ENCODE measurements at regions not wholly inside any gene's neighbourhood (a gene's known extent, or its start where the extent isn't known, plus 50 kb on each side); places are given as distances from the start of the nearest gene placed in this dataset.

DNA sequence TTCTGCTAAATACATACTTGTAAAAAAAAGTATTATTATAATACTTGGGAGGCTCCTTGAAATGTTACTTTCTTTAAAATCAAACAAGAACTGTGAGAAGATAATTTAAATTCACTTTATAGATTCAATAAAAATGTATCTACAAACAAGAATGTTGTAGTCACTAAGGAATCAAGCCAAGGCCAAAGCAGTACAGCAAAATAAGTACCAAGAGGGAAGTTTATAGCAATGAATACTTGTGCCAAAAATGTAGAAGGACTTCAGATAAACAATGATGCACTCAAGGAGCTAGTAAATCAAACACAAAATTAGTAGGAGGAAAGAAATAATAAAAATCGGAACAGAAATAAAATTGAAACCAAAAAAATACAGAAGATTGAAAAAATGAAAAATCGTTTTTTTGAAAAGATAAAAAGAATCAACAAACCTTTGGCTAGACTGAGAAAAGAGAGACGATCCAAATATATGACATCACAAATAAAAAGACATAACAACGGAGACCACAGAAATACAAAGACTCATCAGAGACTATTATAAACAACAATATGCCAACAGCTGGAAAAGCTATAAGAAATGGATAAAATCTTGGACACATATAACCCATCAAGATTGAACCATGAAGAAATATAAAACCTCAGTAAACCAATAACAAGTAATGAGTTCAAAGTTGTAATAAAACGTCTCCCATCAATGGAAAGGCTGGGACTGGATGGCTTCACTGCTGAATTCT lies 286.0 kb upstream of the TMEM229A start:
- H3K27ac ChIP-seq = no peak overlapping the region
- WGBS, 4 donors = 64 to 75% (median 68%) methylated on average over 5 of the region's 5 CpGs
- H3K27me3 ChIP-seq = no peaks in the 10 kb centered on the region
- TF ChIP-seq POLR2A (IDR thresholded peaks at IDR 0.05) (no peak), CTCF (IDR thresholded peaks at IDR 0.05) (no peak)
- H3K36me3 ChIP-seq = no peaks in the 10 kb centered on the region
- peaks cover 0 to 2% (median 0%) of the 10 kb centered on the region in 12 donors for H3K9me3 ChIP-seq
- H3K4me3 ChIP-seq = no peak overlapping the region
- ATAC-seq (no peak), DNase-seq (no peak)
- intact Hi-C loops (cut with DNase I) = no loop called here
- no peaks in the 10 kb centered on the region for H3K4me1 ChIP-seq

- DNase-seq (no peak), ATAC-seq (no peak)
- TF ChIP-seq POLR2A (IDR thresholded peaks at IDR 0.05) (no peak), CTCF (IDR thresholded peaks at IDR 0.05) (no peak)
- intact Hi-C loops (cut with DNase I) = no loop called here
- Histone ChIP-seq H3K27me3 (no peaks in the 10 kb centered on the region), H3K4me3 (no peak overlapping the region), H3K27ac (no peak overlapping the region), H3K36me3 (no peaks in the 10 kb centered on the region), H3K9me3 (peaks cover 0 to 4% (median 0%) of the 10 kb centered on the region in 12 donors), H3K4me1 (no peaks in the 10 kb centered on the region)
Measured at GRCh38 chr7:124310934-124311390, 278.1 kb upstream of the TMEM229A start.

GRCh38 chr7:124308384-124308783 lies 275.5 kb upstream of the TMEM229A start:
- DNase-seq = no peak
- peaks cover 0 to 4% (median 0%) of the 10 kb centered on the region in 12 donors for H3K9me3 ChIP-seq
- no peak for TF ChIP-seq POLR2A (IDR thresholded peaks at IDR 0.05)
- TF ChIP-seq CTCF (IDR thresholded peaks at IDR 0.05) = no peak
- no peaks in the 10 kb centered on the region for H3K27me3 ChIP-seq
- H3K4me1 ChIP-seq = no peaks in the 10 kb centered on the region
- ATAC-seq = no peak
- no peak overlapping the region for H3K4me3 ChIP-seq
- H3K27ac ChIP-seq = no peak overlapping the region
- H3K36me3 ChIP-seq = no peaks in the 10 kb centered on the region
- intact Hi-C loops (cut with DNase I) = no loop called here

DNA sequence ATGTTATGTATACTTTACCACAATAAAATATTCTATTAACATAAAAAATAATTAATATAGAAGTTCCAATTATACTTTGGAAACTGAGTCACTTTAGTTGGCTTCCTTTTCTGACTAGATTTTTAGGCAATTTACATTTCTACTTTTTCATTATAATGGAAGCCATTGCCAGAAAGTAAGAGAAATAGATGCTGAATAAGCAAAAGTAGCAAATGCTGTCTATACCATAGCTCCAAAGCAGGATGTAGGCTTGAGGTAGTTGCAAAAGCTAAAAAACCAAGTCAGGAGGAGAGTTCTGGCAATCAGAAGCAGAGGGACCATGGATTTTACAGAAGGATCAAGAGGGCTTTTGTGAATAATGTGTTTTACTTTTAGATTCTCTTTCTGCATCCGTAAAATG lies 262.4 kb upstream of the TMEM229A start:
- intact Hi-C loops (cut with DNase I) = no loop called here
- peaks cover 0 to 59% (median 26%) of the 10 kb centered on the region in 12 donors for H3K9me3 ChIP-seq
- no peaks in the 10 kb centered on the region for H3K36me3 ChIP-seq
- H3K27ac ChIP-seq = no peak overlapping the region
- H3K4me3 ChIP-seq = no peak overlapping the region
- ATAC-seq (no peak), DNase-seq (no peak)
- no peaks in the 10 kb centered on the region for H3K27me3 ChIP-seq
- H3K4me1 ChIP-seq = no peaks in the 10 kb centered on the region
- TF ChIP-seq CTCF (IDR thresholded peaks at IDR 0.05) = no peak
- no peak for TF ChIP-seq POLR2A (IDR thresholded peaks at IDR 0.05)
- 80 to 97% (median 94%) methylated on average over 1 of the region's 1 CpG for WGBS, 4 donors
